Ovary (tissue), 3 donors: ENCODE measurements at regions not wholly inside any gene's neighbourhood (a gene's known extent, or its start where the extent isn't known, plus 50 kb on each side); places are given as distances from the start of the nearest gene placed in this dataset.

Source experiments
- EP300 ChIP-seq: sonication (generic); formaldehyde crosslinking; IDR thresholded peaks from one replicate; pipeline ENCODE4 v1.6.1; 2017; ENCODE audit warnings: antibody characterized with exemption
- POLR2A ChIP-seq: fragments of 450-650 bp; IDR thresholded peaks from one replicate; pipeline ENCODE4 v1.6.1; 2017; ENCODE audit warnings: antibody characterized with exemption, mild to moderate bottlenecking, moderate library complexity
- TF ChIP-seq, protein P1 (sequence below), 3 donors: fragments of 450-650 bp in 2 of 3; fragments of 200-600 bp in 1 of 3; IDR thresholded peaks; one replicate each; pipeline versions ENCODE4 v1.5.1 to v1.8.0; 2016 to 2022; ENCODE audit warnings: antibody characterized with exemption in 3 of 3, mild to moderate bottlenecking in 1 of 3
- donor health status: DM: no; HTN: no; CAD: no.

DNA sequence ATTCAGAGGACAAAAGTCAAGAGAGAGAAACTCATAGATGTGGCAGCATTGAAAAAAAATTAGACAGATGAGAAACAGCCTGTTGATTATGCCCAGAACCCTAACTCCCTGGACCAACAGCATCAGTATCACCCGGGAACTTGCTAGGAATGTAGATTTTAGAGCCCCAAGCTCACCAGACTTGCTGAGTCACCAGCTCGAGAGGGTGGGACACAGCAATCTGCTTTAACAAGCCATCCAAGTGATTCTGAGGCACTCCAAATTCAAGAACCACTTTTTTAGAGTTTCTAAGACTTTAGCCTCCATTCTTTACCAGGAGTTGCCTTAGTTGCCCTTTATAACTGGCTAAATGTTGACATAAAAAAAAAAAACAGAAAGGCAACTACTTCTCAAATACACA is 70.9 kb downstream of the CGGBP1 start:
- TF ChIP-seq POLR2A (no peak), EP300 (no peak)
- TF ChIP-seq, protein P1, sequence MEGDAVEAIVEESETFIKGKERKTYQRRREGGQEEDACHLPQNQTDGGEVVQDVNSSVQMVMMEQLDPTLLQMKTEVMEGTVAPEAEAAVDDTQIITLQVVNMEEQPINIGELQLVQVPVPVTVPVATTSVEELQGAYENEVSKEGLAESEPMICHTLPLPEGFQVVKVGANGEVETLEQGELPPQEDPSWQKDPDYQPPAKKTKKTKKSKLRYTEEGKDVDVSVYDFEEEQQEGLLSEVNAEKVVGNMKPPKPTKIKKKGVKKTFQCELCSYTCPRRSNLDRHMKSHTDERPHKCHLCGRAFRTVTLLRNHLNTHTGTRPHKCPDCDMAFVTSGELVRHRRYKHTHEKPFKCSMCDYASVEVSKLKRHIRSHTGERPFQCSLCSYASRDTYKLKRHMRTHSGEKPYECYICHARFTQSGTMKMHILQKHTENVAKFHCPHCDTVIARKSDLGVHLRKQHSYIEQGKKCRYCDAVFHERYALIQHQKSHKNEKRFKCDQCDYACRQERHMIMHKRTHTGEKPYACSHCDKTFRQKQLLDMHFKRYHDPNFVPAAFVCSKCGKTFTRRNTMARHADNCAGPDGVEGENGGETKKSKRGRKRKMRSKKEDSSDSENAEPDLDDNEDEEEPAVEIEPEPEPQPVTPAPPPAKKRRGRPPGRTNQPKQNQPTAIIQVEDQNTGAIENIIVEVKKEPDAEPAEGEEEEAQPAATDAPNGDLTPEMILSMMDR (IDR thresholded peaks at IDR 0.05): no peak
